Liver (tissue), 8 donors: ENCODE measurements at regions not wholly inside any gene's neighbourhood (a gene's known extent, or its start where the extent isn't known, plus 50 kb on each side); places are given as distances from the start of the nearest gene placed in this dataset.

ENCODE experiments used
- DNase-seq: peaks from one replicate; pipeline ENCODE4 v3.0.0-alpha.2; 2017; ENCODE audit warnings: low spot score
- H3K27ac ChIP-seq, 2 donors: one replicate each; pipeline ENCODE4 v1.7.0; 2013; ENCODE audit warnings: inconsistent platforms in 2 of 2, low read length in 2 of 2, control low read depth in 1 of 2, low read depth in 1 of 2, mild to moderate bottlenecking in 1 of 2
- H3K27me3 ChIP-seq, 4 donors: one replicate each; pipeline versions ENCODE4 v1.6.1 to v1.7.0; 2013; ENCODE audit warnings: low read length in 3 of 4, inconsistent platforms in 1 of 4, mild to moderate bottlenecking in 1 of 4, moderate library complexity in 1 of 4; ENCODE audit not compliant: control insufficient read depth in 4 of 4, insufficient read depth in 4 of 4
- H3K36me3 ChIP-seq, 4 donors: one replicate each; pipeline versions ENCODE4 v1.6.1 to v1.7.0; 2013; ENCODE audit warnings: low read length in 3 of 4, mild to moderate bottlenecking in 3 of 4, low read depth in 1 of 4, moderate library complexity in 1 of 4; ENCODE audit not compliant: control insufficient read depth in 4 of 4, insufficient read depth in 3 of 4
- H3K4me1 ChIP-seq, 4 donors: one replicate each; pipeline versions ENCODE4 v1.6.1 to v1.7.0; 2013; ENCODE audit warnings: low read length in 3 of 4, mild to moderate bottlenecking in 3 of 4, moderate library complexity in 1 of 4; ENCODE audit not compliant: control insufficient read depth in 4 of 4, insufficient read depth in 4 of 4
- H3K4me3 ChIP-seq, 3 donors: one replicate each; pipeline versions ENCODE4 v1.6.1 to v1.7.0; 2013; ENCODE audit warnings: low read length in 3 of 3, control low read depth in 1 of 3, low read depth in 1 of 3, mild to moderate bottlenecking in 1 of 3
- H3K9ac ChIP-seq, 2 donors: one replicate each; pipeline ENCODE4 v1.7.0; 2013; ENCODE audit warnings: low read length in 2 of 2, mild to moderate bottlenecking in 2 of 2, moderate library complexity in 2 of 2, control low read depth in 1 of 2, low read depth in 1 of 2
- H3K9me3 ChIP-seq, 4 donors: one replicate each; pipeline versions ENCODE4 v1.6.1 to v1.7.0; 2013; ENCODE audit warnings: low read length in 3 of 4; ENCODE audit not compliant: control insufficient read depth in 4 of 4
- EGR1 ChIP-seq, 2 donors: IDR thresholded peaks; 2 replicates each; pipeline ENCODE4 v1.6.1; 2016 to 2018; ENCODE audit warnings: antibody characterized with exemption in 2 of 2, low read depth in 2 of 2
- FOXA1 ChIP-seq: IDR thresholded peaks from 2 replicates; pipeline ENCODE4 v1.6.1; 2016; ENCODE audit warnings: antibody characterized with exemption
- FOXA2 ChIP-seq: IDR thresholded peaks from 2 replicates; pipeline ENCODE4 v1.6.1; 2016; ENCODE audit warnings: antibody characterized with exemption
- GABPA ChIP-seq, 2 donors: IDR thresholded peaks in 1 of 2; conservative IDR thresholded peaks in 1 of 2; 2 replicates each; pipeline ENCODE4 v1.6.1; 2016; ENCODE audit warnings: antibody characterized with exemption in 2 of 2, mild to moderate bottlenecking in 1 of 2, moderate library complexity in 1 of 2
- HNF4A ChIP-seq, 2 donors: conservative IDR thresholded peaks; 2 replicates each; pipeline ENCODE4 v1.6.1; 2016; ENCODE audit warnings: antibody characterized with exemption in 2 of 2, mild to moderate bottlenecking in 2 of 2
- HNF4G ChIP-seq: IDR thresholded peaks from 2 replicates; pipeline ENCODE4 v1.6.1; 2016; ENCODE audit warnings: antibody characterized with exemption
- JUND ChIP-seq, 2 donors: IDR thresholded peaks; 2 replicates each; pipeline ENCODE4 v1.6.1; 2016; ENCODE audit warnings: antibody characterized with exemption in 2 of 2
- NR2F2 ChIP-seq: IDR thresholded peaks from 2 replicates; pipeline ENCODE4 v1.6.1; 2016; ENCODE audit warnings: antibody characterized with exemption
- RAD21 ChIP-seq, 2 donors: IDR thresholded peaks; 2 replicates each; pipeline ENCODE4 v1.6.1; 2016; ENCODE audit warnings: antibody characterized with exemption in 2 of 2, mild to moderate bottlenecking in 2 of 2
- RXRA ChIP-seq, 2 donors: IDR thresholded peaks; 2 replicates each; pipeline ENCODE4 v1.6.1; 2017 to 2018; ENCODE audit warnings: antibody characterized with exemption in 2 of 2, mild to moderate bottlenecking in 1 of 2
- SP1 ChIP-seq: IDR thresholded peaks from 2 replicates; pipeline ENCODE4 v1.6.1; 2018; ENCODE audit warnings: antibody characterized with exemption, mild to moderate bottlenecking
- TAF1 ChIP-seq: conservative IDR thresholded peaks from 2 replicates; pipeline ENCODE4 v1.6.1; 2016; ENCODE audit warnings: antibody characterized with exemption, mild to moderate bottlenecking
- YY1 ChIP-seq: IDR thresholded peaks from 2 replicates; pipeline ENCODE4 v1.6.1; 2016; ENCODE audit warnings: antibody characterized with exemption, mild to moderate bottlenecking
- WGBS: extraction: QIAGEN DNeasy Blood & Tissue Kit; methylation state at CpG from one replicate; pipeline ENCODE4 v1.1.7; 2013; 5-methylcytosine and 5-hydroxymethylcytosine counted together
- TF ChIP-seq, protein P1 (sequence below): fragments of 150-350 bp; IDR thresholded peaks from 2 replicates; pipeline ENCODE4 v1.5.1; 2017; ENCODE audit warnings: improper control_type of control experiment, low read depth, low read length; ENCODE audit not compliant: missing input control
- TF ChIP-seq, protein P2 (sequence below): IDR thresholded peaks from 2 replicates; pipeline ENCODE4 v1.6.1; 2016; ENCODE audit warnings: antibody characterized with exemption, mild to moderate bottlenecking
- TF ChIP-seq, protein P3 (sequence below): IDR thresholded peaks from 2 replicates; pipeline ENCODE4 v1.6.1; 2016; ENCODE audit warnings: antibody characterized with exemption
- TF ChIP-seq, protein P4 (sequence below): IDR thresholded peaks from 2 replicates; pipeline ENCODE4 v1.6.1; 2016; ENCODE audit warnings: antibody characterized with exemption
- donor health status: healthy.
- donor health status: healthy.
- donor health status: healthy.
- donor health status: healthy.
- donor health status: healthy.

DNA sequence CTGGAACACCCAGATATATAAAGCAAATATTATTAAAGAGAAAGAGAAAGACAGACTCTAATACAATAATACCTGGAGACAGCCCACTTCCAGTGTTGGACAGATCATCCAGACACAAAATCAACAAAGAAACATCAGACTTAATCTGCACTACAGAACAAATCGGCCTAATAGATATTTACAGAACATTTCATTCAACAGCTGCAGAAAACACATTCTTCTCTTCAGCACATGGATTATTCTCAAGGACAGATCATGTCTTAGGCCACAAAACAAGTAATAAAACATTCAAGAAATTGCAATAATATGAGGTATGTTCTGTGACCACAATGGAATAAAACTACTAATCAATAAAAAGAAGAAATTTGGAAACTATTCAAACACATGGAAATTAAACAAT lies 398.3 kb upstream of the DUSP10 start:
- no peak for DNase-seq
- Histone ChIP-seq H3K9me3 (no peaks in the 10 kb centered on the region), H3K4me3 (no peak overlapping the region), H3K4me1 (no peaks in the 10 kb centered on the region), H3K9ac (no peak overlapping the region), H3K27me3 (no peaks in the 10 kb centered on the region), H3K27ac (no peak overlapping the region), H3K36me3 (no peaks in the 10 kb centered on the region)
- 28% methylated on average over 1 of the region's 1 CpG for WGBS
- TF ChIP-seq, protein P1, sequence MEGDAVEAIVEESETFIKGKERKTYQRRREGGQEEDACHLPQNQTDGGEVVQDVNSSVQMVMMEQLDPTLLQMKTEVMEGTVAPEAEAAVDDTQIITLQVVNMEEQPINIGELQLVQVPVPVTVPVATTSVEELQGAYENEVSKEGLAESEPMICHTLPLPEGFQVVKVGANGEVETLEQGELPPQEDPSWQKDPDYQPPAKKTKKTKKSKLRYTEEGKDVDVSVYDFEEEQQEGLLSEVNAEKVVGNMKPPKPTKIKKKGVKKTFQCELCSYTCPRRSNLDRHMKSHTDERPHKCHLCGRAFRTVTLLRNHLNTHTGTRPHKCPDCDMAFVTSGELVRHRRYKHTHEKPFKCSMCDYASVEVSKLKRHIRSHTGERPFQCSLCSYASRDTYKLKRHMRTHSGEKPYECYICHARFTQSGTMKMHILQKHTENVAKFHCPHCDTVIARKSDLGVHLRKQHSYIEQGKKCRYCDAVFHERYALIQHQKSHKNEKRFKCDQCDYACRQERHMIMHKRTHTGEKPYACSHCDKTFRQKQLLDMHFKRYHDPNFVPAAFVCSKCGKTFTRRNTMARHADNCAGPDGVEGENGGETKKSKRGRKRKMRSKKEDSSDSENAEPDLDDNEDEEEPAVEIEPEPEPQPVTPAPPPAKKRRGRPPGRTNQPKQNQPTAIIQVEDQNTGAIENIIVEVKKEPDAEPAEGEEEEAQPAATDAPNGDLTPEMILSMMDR, result no peak
- no peak for TF ChIP-seq YY1
- TF ChIP-seq, protein P2, sequence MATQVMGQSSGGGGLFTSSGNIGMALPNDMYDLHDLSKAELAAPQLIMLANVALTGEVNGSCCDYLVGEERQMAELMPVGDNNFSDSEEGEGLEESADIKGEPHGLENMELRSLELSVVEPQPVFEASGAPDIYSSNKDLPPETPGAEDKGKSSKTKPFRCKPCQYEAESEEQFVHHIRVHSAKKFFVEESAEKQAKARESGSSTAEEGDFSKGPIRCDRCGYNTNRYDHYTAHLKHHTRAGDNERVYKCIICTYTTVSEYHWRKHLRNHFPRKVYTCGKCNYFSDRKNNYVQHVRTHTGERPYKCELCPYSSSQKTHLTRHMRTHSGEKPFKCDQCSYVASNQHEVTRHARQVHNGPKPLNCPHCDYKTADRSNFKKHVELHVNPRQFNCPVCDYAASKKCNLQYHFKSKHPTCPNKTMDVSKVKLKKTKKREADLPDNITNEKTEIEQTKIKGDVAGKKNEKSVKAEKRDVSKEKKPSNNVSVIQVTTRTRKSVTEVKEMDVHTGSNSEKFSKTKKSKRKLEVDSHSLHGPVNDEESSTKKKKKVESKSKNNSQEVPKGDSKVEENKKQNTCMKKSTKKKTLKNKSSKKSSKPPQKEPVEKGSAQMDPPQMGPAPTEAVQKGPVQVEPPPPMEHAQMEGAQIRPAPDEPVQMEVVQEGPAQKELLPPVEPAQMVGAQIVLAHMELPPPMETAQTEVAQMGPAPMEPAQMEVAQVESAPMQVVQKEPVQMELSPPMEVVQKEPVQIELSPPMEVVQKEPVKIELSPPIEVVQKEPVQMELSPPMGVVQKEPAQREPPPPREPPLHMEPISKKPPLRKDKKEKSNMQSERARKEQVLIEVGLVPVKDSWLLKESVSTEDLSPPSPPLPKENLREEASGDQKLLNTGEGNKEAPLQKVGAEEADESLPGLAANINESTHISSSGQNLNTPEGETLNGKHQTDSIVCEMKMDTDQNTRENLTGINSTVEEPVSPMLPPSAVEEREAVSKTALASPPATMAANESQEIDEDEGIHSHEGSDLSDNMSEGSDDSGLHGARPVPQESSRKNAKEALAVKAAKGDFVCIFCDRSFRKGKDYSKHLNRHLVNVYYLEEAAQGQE, result no peak
- no peak for TF ChIP-seq FOXA1
- no peak for TF ChIP-seq JUND (IDR thresholded peaks at IDR 0.05)
- no peak for TF ChIP-seq TAF1
- no peak for TF ChIP-seq EGR1 (IDR thresholded peaks at IDR 0.05; ENCODE audit: low read depth in 2 of 2)

DNA sequence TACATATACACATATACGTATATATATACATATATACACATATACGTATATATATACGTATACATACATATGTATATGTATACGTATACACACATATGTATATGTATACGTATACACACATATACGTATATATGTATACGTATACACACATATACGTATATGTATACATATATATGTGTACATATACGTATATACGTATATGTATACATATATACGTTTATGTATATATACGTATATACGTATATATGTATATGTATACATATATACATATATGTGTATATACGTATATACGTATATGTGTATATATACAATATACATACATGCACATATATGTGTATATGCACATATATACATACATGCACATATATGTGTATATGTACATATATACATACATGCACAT lies 396.2 kb upstream of the DUSP10 start:
- Histone ChIP-seq H3K4me3 (no peak overlapping the region), H3K27me3 (no peaks in the 10 kb centered on the region), H3K27ac (no peak overlapping the region), H3K36me3 (no peaks in the 10 kb centered on the region), H3K4me1 (no peaks in the 10 kb centered on the region), H3K9ac (no peak overlapping the region), H3K9me3 (no peaks in the 10 kb centered on the region)
- TF ChIP-seq HNF4G (no peak), TAF1 (no peak), HNF4A (conservative IDR thresholded peaks at IDR 0.05) (no peak), GABPA (IDR thresholded peaks at IDR 0.05 in 1 of 2, conservative IDR thresholded peaks at IDR 0.05 in 1 of 2) (no peak), EGR1 (IDR thresholded peaks at IDR 0.05; ENCODE audit: low read depth in 2 of 2) (no peak), FOXA1 (no peak), JUND (IDR thresholded peaks at IDR 0.05) (no peak), RAD21 (IDR thresholded peaks at IDR 0.05) (no peak), FOXA2 (no peak), SP1 (no peak), YY1 (no peak), NR2F2 (no peak), RXRA (IDR thresholded peaks at IDR 0.05) (no peak)
- TF ChIP-seq, protein P3, sequence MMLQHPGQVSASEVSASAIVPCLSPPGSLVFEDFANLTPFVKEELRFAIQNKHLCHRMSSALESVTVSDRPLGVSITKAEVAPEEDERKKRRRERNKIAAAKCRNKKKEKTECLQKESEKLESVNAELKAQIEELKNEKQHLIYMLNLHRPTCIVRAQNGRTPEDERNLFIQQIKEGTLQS, result no peak
- TF ChIP-seq, protein P1, result no peak
- TF ChIP-seq, protein P2, result no peak
- TF ChIP-seq, protein P4, sequence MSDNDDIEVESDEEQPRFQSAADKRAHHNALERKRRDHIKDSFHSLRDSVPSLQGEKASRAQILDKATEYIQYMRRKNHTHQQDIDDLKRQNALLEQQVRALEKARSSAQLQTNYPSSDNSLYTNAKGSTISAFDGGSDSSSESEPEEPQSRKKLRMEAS, result no peak
- DNase-seq, result no peak
- 93% methylated on average over 15 of the region's 15 CpGs for WGBS
